Sigmoid colon (tissue), 4 donors: ENCODE measurements at regions not wholly inside any gene's neighbourhood (a gene's known extent, or its start where the extent isn't known, plus 50 kb on each side); places are given as distances from the start of the nearest gene placed in this dataset.

Experiments
- CTCF ChIP-seq, 4 experiments: fragments of 450-650 bp in 3 of 4; fragments of 200-600 bp in 1 of 4; IDR thresholded peaks; one replicate each; pipeline ENCODE4 v1.5.1; 2016 to 2019; ENCODE audit warnings: antibody characterized with exemption in 4 of 4, mild to moderate bottlenecking in 3 of 4, moderate library complexity in 2 of 4
- EP300 ChIP-seq, 4 donors: sonication (generic); formaldehyde crosslinking; IDR thresholded peaks; one replicate each; pipeline ENCODE4 v1.6.1; 2017; ENCODE audit warnings: antibody characterized with exemption in 4 of 4

- TF ChIP-seq CTCF (IDR thresholded peaks at IDR 0.05) (no peak), EP300 (IDR thresholded peaks at IDR 0.05) (no peak)
Observed at GRCh38 chr9:116002181-116002580, 151.4 kb upstream of the PAPPA start.
